A549 (cell line): ENCODE measurements at regions not wholly inside any gene's neighbourhood (a gene's known extent, or its start where the extent isn't known, plus 50 kb on each side); places are given as distances from the start of the nearest gene placed in this dataset.

Experiments
- ATAC-seq, 2 experiments: fragments of 200-7000 bp in 1 of 2; fragments of >200 bp in 1 of 2; cut with Nextera tagmentation in 1 of 2; cut with Tn5 transposase in 1 of 2; 3 replicates each; pipeline versions ENCODE4 v1.8.0 to v1.9.1; 2018 to 2020; ENCODE audit warnings: mild to moderate bottlenecking in 1 of 2, moderate library complexity in 1 of 2
- CTCF ChIA-PET: fragments of 300-600 bp; sonication (Branson Sonifier 250); formaldehyde crosslinking; extraction: SDS; loops from one replicate; lab custom pipeline; 2021; ENCODE audit warnings: antibody characterized with exemption, inconsistent platforms; lab: Yijun Ruan, JAX
- POLR2A ChIA-PET: fragments of 350-600 bp; formaldehyde crosslinking; extraction: SDS; loops from one replicate; lab custom pipeline; 2021; ENCODE audit warnings: antibody characterized with exemption, inconsistent platforms; lab: Yijun Ruan, JAX
- DNase-seq, 2 experiments: peaks; one replicate each; pipeline versions ENCODE4 v3.0.0 to v3.0.0-alpha.2; 2011 to 2016; ENCODE audit warnings: low read depth in 1 of 2, low spot score in 1 of 2
- FAIRE-seq: peaks from 2 replicates; lab custom pipeline; 2011; peaks lifted over from hg19 to GRCh38; lab: Jason Lieb, UNC
- H3K27ac ChIP-seq, 2 experiments: fragments of >200 bp; sonication (Bioruptor Twin); formaldehyde crosslinking; 3 replicates each; pipeline ENCODE4 v1.5.1; 2016 to 2017
- H3K4me1 ChIP-seq: fragments of >200 bp; sonication (Bioruptor Twin); formaldehyde crosslinking; 3 replicates; pipeline ENCODE4 v1.6.1; 2016
- H3K4me2 ChIP-seq: fragments of >200 bp; sonication (Bioruptor Twin); formaldehyde crosslinking; 3 replicates; pipeline ENCODE4 v1.6.1; 2016
- H3K4me3 ChIP-seq: fragments of >200 bp; sonication (Bioruptor Twin); formaldehyde crosslinking; 3 replicates; pipeline ENCODE4 v1.5.1; 2016
- H3K9me3 ChIP-seq: fragments of >200 bp; sonication (Bioruptor Twin); formaldehyde crosslinking; 3 replicates; pipeline ENCODE4 v1.6.1; 2016
- BCL3 ChIP-seq: fragments of >200 bp; sonication (Bioruptor Twin); formaldehyde crosslinking; IDR thresholded peaks from 3 replicates; pipeline ENCODE4 v1.6.1; 2016
- BHLHE40 ChIP-seq: IDR thresholded peaks from 2 replicates; pipeline ENCODE4 v1.6.1; 2012; ENCODE audit warnings: low read depth, low read length, inconsistent platforms
- CBX2 ChIP-seq: fragments of 200-600 bp; sonication (generic); IDR thresholded peaks from 2 replicates; pipeline ENCODE4 v1.6.1; 2016; ENCODE audit warnings: low read depth, mild to moderate bottlenecking, borderline replicate concordance
- CHD2 ChIP-seq: fragments of 150-350 bp; IDR thresholded peaks from 2 replicates; pipeline ENCODE4 v1.6.1; 2014; ENCODE audit warnings: low read length; ENCODE audit not compliant: partially characterized antibody
- ESRRA ChIP-seq: fragments of 150-350 bp; IDR thresholded peaks from 2 replicates; pipeline ENCODE4 v1.6.1; 2014; ENCODE audit warnings: mild to moderate bottlenecking, low read length, borderline replicate concordance
- FOSB ChIP-seq: fragments of 250-450 bp; sonication (Bioruptor Pico); IDR thresholded peaks from 2 replicates; pipeline ENCODE4 v1.5.0; 2020; ENCODE audit warnings: mild to moderate bottlenecking, moderate library complexity
- FOSL2 ChIP-seq, 2 experiments: fragments of 450-650 bp in 1 of 2; fragments of >200 bp in 1 of 2; sonication (Bioruptor Twin) in 1 of 2; formaldehyde crosslinking; IDR thresholded peaks; 2 replicates each; pipeline versions ENCODE4 v1.5.0 to v1.6.1; 2016 to 2020; ENCODE audit warnings: mild to moderate bottlenecking in 1 of 2, moderate library complexity in 1 of 2
- HOXA7 ChIP-seq: fragments of 250-450 bp; sonication (Bioruptor Pico); IDR thresholded peaks from 2 replicates; pipeline ENCODE4 v1.5.0; 2020; ENCODE audit warnings: mild to moderate bottlenecking, moderate library complexity
- HOXB13 ChIP-seq: fragments of 250-450 bp; sonication (Bioruptor Pico); IDR thresholded peaks from 2 replicates; pipeline ENCODE4 v1.5.0; 2020; ENCODE audit warnings: low read depth, mild to moderate bottlenecking, moderate library complexity
- JUN ChIP-seq, 2 experiments: fragments of >200 bp; sonication (Bioruptor Twin); formaldehyde crosslinking; IDR thresholded peaks; 2 replicates in 1 of 2; 3 replicates in 1 of 2; pipeline ENCODE4 v1.6.1; 2016 to 2017
- KDM5A ChIP-seq: fragments of 200-600 bp; sonication (generic); IDR thresholded peaks from 2 replicates; pipeline ENCODE4 v1.6.1; 2016; ENCODE audit warnings: antibody characterized with exemption, mild to moderate bottlenecking
- MAFK ChIP-seq: fragments of 450-650 bp; IDR thresholded peaks from 2 replicates; pipeline ENCODE4 v1.6.1; 2014; ENCODE audit not compliant: partially characterized antibody
- MYC ChIP-seq: IDR thresholded peaks from 2 replicates; pipeline ENCODE4 v1.6.1; 2012; ENCODE audit warnings: mild to moderate bottlenecking, inconsistent platforms, low read length, improper control_type of control experiment, borderline replicate concordance
- NFE2L2 ChIP-seq: fragments of 150-350 bp; conservative IDR thresholded peaks from 2 replicates; pipeline ENCODE4 v1.6.1; 2014; ENCODE audit warnings: low read length
- PHF8 ChIP-seq: fragments of 200-600 bp; sonication (generic); IDR thresholded peaks from 2 replicates; pipeline ENCODE4 v1.6.1; 2016; ENCODE audit warnings: low read depth, mild to moderate bottlenecking, antibody characterized with exemption, moderate library complexity, borderline replicate concordance
- POLR2AphosphoS2 ChIP-seq: conservative IDR thresholded peaks from 2 replicates; pipeline ENCODE4 v1.6.1; 2012; ENCODE audit warnings: low read length, improper control_type of control experiment, inconsistent platforms
- RAD21 ChIP-seq, 2 experiments: fragments of >200 bp in 1 of 2; sonication (Bioruptor Twin) in 1 of 2; formaldehyde crosslinking in 1 of 2; IDR thresholded peaks in 1 of 2; conservative IDR thresholded peaks in 1 of 2; 2 replicates in 1 of 2; 3 replicates in 1 of 2; pipeline ENCODE4 v1.6.1; 2012 to 2018; ENCODE audit warnings: inconsistent platforms in 1 of 2
- RARB ChIP-seq: fragments of 250-450 bp; sonication (Bioruptor Pico); IDR thresholded peaks from 2 replicates; pipeline ENCODE4 v1.8.0; 2021; ENCODE audit warnings: mild to moderate bottlenecking, moderate library complexity
- RNF2 ChIP-seq: fragments of 200-600 bp; sonication (generic); IDR thresholded peaks from 2 replicates; pipeline ENCODE4 v1.6.1; 2016; ENCODE audit warnings: low read depth, mild to moderate bottlenecking, antibody characterized with exemption, moderate library complexity, borderline replicate concordance
- SMC3 ChIP-seq: fragments of >200 bp; sonication (Bioruptor Twin); formaldehyde crosslinking; IDR thresholded peaks from 3 replicates; pipeline ENCODE4 v1.6.1; 2018; ENCODE audit warnings: inconsistent platforms
- WGBS: methylation state at CpG from one replicate; pipeline ENCODE4 v1.1.6; 2017; ENCODE audit errors: missing lambda C conversion rate; 5-methylcytosine and 5-hydroxymethylcytosine counted together
- TF ChIP-seq, protein P1 (sequence below): IDR thresholded peaks from 2 replicates; pipeline ENCODE4 v1.6.1; 2012; ENCODE audit warnings: low read depth, borderline replicate concordance

GRCh38 chr17:77364941-77365583 lies 224.3 kb downstream of the SEC14L1 start:
- Histone ChIP-seq H3K27ac (peak overlapping the region; percentile 82 to 87), H3K9me3 (no peaks in the 10 kb centered on the region), H3K4me2 (peak overlapping the region; percentile 73), H3K4me1 (peaks cover 74% of the 10 kb centered on the region)
- no peak for FAIRE-seq
- POLR2A ChIA-PET = no interaction called here
- DNase-seq = no peak
- TF ChIP-seq MYC (no peak), RARB (CRISPR knock-in tag) (no peak), POLR2AphosphoS2 (no peak), CHD2 (no peak), RAD21 (conservative IDR thresholded peaks at IDR 0.05 in 1 of 2, IDR thresholded peaks at IDR 0.05 in 1 of 2) (no peak), CBX2 (no peak), MAFK (no peak), FOSL2 (IDR thresholded peaks at IDR 0.05) (no peak), FOSL2 (CRISPR knock-in tag; IDR thresholded peaks at IDR 0.05) (no peak), HOXA7 (no peak), BHLHE40 (no peak), PHF8 (no peak), NFE2L2 (no peak), KDM5A (no peak), RNF2 (no peak), FOSB (CRISPR knock-in tag) (no peak), HOXB13 (no peak)
- TF ChIP-seq, protein P1, sequence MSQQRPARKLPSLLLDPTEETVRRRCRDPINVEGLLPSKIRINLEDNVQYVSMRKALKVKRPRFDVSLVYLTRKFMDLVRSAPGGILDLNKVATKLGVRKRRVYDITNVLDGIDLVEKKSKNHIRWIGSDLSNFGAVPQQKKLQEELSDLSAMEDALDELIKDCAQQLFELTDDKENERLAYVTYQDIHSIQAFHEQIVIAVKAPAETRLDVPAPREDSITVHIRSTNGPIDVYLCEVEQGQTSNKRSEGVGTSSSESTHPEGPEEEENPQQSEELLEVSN = no peak
- TF ChIP-seq, all 56 proteins: peak for 0
- ATAC-seq = no peak
- 92% methylated on average over 8 of the region's 8 CpGs for WGBS
- H3K4me3 ChIP-seq = peak overlapping the region; percentile 3; the same call in 2 of the 3 replicates
- CTCF ChIA-PET = interaction anchor here (1.2 to 4.6 kb wide), 6 partner anchors 13 to 71 kb away, joined by 3 to 22 read pairs (median 4); no protein-coding TSS in a partner anchor

DNA sequence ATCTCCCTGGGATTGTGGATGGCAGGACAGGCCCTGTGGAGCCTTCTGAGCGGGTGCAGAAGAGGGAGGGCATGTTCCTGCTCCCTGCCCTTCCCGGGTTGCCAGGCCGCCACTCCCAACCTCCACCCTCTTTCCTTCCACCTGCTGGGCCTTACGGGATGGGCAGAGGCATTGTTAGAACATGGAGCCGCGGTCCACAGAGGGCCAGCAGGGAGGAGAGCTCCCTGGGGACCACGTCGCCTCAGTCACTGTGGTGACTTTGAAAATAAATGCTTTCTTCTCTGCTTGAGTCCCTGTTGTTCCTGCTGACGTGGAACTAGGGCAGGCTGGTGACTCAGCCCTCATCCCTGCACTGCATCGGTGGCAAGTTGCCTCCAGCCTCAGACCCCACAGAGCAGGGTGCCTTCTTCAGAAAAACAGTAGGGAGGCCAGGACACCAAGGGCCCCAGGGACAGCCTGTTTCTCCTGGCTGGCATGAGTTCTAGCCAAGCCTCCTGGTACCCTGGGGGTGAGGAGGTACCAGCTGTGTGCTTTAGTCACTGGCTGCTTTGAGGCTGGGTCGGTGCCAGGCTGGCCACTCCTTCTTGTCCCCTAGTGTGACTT lies 224.9 kb downstream of the SEC14L1 start:
- H3K4me3 ChIP-seq = peak overlapping the region; percentile 3; the same call in 2 of the 3 replicates
- peaks cover 78% of the 10 kb centered on the region for H3K4me1 ChIP-seq
- FAIRE-seq = peak; percentile 59
- ChIA-PET CTCF (interaction anchor here (0.6 to 4.6 kb wide), 10 partner anchors 16 to 129 kb away, joined by 3 to 22 read pairs (median 4); no protein-coding TSS in a partner anchor), POLR2A (no interaction called here)
- peak; percentile 76 to 80 for DNase-seq
- ATAC-seq = peak; percentile 74 to 81
- WGBS = 7% methylated on average over 11 of the region's 11 CpGs
- H3K27ac ChIP-seq = peak overlapping the region; percentile 82 to 87
- TF ChIP-seq MAFK (peak; percentile 36), FOSL2 (IDR thresholded peaks at IDR 0.05) (peak; percentile 39; the same call in 1 of the 2 replicates), FOSL2 (CRISPR knock-in tag; IDR thresholded peaks at IDR 0.05) (peak; percentile 74), ESRRA (no peak), JUN (IDR thresholded peaks at IDR 0.05) (0 out of 5 replicates have a peak, but pooled peaks of 1 of the 2 experiments have one; percentile 27), SMC3 (peak; percentile 23; the same call in 1 of the 3 replicates)
- peak overlapping the region; percentile 73 for H3K4me2 ChIP-seq
- H3K9me3 ChIP-seq = no peaks in the 10 kb centered on the region

GRCh38 chr17:77366206-77366557 lies 225.4 kb downstream of the SEC14L1 start:
- CTCF ChIA-PET = interaction anchor here (0.6 to 4.6 kb wide), 11 partner anchors 16 to 129 kb away, joined by 3 to 22 read pairs (median 4); no protein-coding TSS in a partner anchor
- peak overlapping the region; percentile 73 for H3K4me2 ChIP-seq
- peak overlapping the region; percentile 82 to 87 for H3K27ac ChIP-seq
- ATAC-seq (peak; percentile 8 to 26; a peak in 5 of 6 replicates), DNase-seq (no peak), FAIRE-seq (no peak)
- POLR2A ChIA-PET = no interaction called here
- WGBS = 51% methylated on average over 5 of the region's 5 CpGs
- peaks cover 83% of the 10 kb centered on the region for H3K4me1 ChIP-seq
- no peaks in the 10 kb centered on the region for H3K9me3 ChIP-seq
- H3K4me3 ChIP-seq = no peak overlapping the region; the same call in 2 of the 3 replicates
- TF ChIP-seq BCL3 = 0 out of 3 replicates have a peak, but pooled peaks have one; percentile 16
- TF ChIP-seq NFE2L2 = no peak
- TF ChIP-seq, all 56 proteins: peak for 1
